ENCODE measurements at regions not wholly inside any gene's neighbourhood (a gene's known extent, or its start where the extent isn't known, plus 50 kb on each side); places are given as distances from the start of the nearest gene placed in this dataset.

DNA sequence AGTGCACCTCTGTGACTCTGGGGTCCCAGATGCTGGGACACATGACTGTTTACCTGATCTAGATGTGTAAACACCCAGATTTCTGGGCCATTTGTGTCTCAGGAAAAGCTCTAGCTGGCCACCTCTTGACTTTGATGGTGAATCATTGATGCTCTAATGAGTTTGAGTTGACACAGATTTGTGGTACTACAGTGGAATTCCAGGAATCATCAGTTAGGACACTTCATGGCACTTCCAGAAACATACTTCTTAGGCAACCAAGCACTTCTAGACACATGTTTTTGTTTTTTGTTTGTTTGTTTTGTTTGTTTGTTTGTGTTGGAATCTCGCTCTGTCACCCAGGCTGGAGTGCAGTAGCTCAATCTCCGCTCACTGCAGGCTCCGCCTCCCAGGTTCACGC is 302.2 kb upstream of the ZMIZ1 start:
- no peak for DNase-seq (ENCODE audit: low read depth)
- no peak overlapping the region for H3K4me3 ChIP-seq (ENCODE audit: low read depth, low read length)
- TF ChIP-seq, protein P1, sequence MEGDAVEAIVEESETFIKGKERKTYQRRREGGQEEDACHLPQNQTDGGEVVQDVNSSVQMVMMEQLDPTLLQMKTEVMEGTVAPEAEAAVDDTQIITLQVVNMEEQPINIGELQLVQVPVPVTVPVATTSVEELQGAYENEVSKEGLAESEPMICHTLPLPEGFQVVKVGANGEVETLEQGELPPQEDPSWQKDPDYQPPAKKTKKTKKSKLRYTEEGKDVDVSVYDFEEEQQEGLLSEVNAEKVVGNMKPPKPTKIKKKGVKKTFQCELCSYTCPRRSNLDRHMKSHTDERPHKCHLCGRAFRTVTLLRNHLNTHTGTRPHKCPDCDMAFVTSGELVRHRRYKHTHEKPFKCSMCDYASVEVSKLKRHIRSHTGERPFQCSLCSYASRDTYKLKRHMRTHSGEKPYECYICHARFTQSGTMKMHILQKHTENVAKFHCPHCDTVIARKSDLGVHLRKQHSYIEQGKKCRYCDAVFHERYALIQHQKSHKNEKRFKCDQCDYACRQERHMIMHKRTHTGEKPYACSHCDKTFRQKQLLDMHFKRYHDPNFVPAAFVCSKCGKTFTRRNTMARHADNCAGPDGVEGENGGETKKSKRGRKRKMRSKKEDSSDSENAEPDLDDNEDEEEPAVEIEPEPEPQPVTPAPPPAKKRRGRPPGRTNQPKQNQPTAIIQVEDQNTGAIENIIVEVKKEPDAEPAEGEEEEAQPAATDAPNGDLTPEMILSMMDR (IDR thresholded peaks at IDR 0.05; ENCODE audit: insufficient read depth, low read depth, low read length), result no peak

DNA sequence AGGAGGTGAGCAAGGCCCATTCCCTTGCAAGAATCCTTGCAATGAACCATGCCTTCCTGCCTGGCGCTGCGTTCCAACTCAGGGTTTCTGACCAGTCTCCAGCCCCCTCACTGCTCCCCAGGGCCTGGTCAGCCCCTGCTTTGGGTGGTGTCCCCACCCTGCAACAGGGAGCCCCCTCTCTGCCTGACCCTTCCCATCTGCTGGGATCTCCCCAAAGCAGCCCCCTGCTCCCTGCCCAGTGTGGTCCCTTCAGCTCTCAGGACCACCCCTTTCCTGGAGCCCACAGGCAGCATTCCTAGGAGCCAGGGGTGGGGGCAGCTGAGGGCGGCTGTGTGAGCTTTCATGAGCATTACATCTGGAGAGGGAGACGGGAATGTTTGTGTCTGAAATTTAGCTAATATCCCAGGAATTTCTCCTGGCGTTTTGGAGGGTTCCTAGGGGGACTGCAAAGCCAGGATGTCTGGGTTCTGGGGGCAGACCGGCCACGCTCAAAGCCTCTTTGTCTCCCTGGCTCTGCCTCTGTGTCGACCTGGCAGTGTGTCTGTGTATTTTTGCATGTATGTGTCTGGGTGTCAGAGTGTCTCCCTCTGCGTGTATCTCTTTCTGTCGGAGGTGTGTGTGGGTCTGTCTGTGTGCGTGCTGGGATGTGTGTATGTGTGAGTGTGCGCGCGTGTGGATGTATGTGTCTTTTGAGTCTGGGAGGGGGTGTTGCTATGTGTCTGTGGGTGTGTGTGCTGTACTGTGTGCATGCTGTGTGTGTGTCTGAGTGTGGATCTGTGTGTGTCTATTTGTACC is 300.5 kb upstream of the ZMIZ1 start:
- H3K4me3 ChIP-seq (ENCODE audit: low read depth, low read length), result no peak overlapping the region
- no peak for DNase-seq (ENCODE audit: low read depth)
- TF ChIP-seq, protein P1 (IDR thresholded peaks at IDR 0.05; ENCODE audit: insufficient read depth, low read depth, low read length), result no peak

DNA sequence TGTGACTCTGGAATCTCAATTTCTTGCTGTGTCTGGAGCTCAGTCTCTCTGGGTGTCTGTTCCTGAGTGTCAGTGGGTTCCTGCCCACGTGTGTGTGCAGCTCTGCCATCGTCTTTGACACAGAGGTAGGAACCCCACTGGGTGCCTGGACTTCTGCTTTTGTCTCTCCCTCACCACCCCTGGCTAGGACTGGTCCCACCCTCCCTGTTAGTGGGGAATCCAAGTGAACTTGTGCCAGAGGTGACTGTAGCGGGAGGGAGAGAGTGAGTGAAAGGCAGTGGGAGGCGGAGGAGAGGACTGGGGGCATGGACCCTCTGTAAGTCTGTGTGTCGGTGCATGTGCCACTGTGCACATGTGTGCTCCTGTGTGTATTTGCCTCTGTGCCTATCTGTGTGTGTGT is 299.9 kb upstream of the ZMIZ1 start:
- TF ChIP-seq, protein P1 (IDR thresholded peaks at IDR 0.05; ENCODE audit: insufficient read depth, low read depth, low read length), result no peak
- no peak for DNase-seq (ENCODE audit: low read depth)

DNA sequence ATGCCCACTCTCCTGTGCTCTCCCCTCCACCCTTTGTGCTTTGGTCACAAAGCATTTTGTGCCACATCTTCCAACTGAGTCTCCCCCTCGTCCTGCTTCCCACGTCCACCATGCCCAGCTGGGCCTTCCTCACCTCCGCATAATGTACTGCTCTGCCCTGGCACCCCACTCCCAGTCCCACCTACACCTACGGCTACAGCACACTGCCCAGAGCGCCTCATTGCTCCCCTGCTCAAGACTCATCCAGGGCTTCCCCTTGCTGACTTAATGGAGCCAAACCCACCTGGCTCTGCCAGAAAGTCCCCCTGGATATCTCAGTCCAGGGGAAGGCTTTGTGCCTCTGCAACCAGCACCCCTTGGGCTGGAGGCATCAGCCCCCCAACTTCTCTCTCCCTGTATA is 299.2 kb upstream of the ZMIZ1 start:
- DNase-seq (ENCODE audit: low read depth), result no peak
- no peak overlapping the region for H3K4me3 ChIP-seq (ENCODE audit: low read depth, low read length)
- TF ChIP-seq, protein P1 (IDR thresholded peaks at IDR 0.05; ENCODE audit: insufficient read depth, low read depth, low read length), result no peak

More for the DNA sequence above, 299.9 kb upstream of the ZMIZ1 start:
- no peak overlapping the region for H3K4me3 ChIP-seq (ENCODE audit: low read depth, low read length)

DNA sequence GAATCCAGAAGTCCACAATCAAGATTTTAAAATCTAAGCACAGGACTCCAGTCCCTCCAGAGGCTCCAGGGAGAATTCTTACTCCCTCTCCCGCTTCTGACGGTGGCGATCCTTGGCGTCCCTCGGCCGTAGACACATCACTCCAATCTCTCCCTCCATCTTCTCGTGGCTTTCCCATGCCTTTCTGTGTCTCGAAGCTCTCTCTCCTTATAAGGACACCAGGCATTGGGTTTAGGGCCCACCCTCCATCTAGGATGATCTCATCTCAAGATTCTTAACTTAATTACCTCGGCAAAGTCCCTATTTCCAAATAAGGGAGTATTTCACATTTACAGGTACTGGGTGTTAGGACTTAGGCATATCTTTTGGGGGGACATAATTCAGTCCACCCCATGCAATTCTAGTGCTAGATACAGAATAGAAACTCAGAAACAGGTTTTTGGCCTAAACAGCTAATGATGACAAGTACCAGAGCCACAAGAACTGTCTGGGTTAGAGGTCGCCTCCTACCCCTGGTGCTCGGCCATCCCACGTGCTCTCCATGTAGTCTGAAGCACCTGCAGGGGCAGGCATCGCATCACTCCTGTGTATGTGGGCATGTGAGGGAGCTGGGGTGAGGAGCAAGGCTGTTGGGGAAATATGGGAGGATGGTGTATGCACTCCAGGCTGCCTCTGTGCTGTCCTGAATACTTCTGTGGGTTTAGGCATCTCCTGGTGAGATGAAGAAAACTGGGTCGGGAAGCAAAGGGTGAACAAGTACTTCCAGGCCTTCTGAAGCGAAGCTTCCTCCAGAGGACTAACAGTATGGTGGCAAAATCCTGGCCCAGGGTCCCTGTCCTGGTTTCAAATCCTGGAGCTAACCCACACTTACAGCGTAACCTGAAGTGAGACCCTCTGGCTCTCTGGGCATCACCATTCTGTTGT is 298.3 kb upstream of the ZMIZ1 start:
- TF ChIP-seq, protein P1 (IDR thresholded peaks at IDR 0.05; ENCODE audit: insufficient read depth, low read depth, low read length), result no peak
- DNase-seq (ENCODE audit: low read depth), result no peak
- no peak overlapping the region for H3K4me3 ChIP-seq (ENCODE audit: low read depth, low read length)

DNA sequence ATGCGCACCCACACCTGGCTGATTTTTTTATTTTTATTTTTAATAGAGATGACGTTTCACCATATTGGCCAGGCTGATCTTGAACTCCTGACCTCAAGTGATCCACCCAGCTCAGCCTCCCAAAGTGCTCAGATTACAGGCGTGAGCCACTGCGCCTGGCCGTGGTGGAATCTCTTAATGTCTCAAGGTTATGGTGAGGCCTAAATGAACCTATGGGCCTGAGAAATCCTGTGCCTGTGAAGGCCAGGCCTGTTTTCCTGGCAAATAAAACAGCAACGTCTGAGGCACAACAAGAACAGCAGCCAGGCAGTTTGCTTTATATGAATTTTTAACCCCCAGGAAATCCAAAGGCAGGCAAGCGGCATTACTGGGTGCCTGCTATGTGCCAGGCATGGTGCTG is 297.5 kb upstream of the ZMIZ1 start:
- H3K4me3 ChIP-seq (ENCODE audit: low read depth, low read length), result no peak overlapping the region
- TF ChIP-seq, protein P1 (IDR thresholded peaks at IDR 0.05; ENCODE audit: insufficient read depth, low read depth, low read length), result no peak
- DNase-seq (ENCODE audit: low read depth), result no peak

All from fibroblast of villous mesenchyme (primary cell).